Fibroblast of lung (primary cell): ENCODE measurements at regions not wholly inside any gene's neighbourhood (a gene's known extent, or its start where the extent isn't known, plus 50 kb on each side); places are given as distances from the start of the nearest gene placed in this dataset.

ENCODE experiments used
- CTCF ChIP-seq, 2 donors: IDR thresholded peaks in 1 of 2; conservative IDR thresholded peaks in 1 of 2; 1 replicate in 1 of 2; 2 replicates in 1 of 2; pipeline ENCODE4 v1.5.1; 2011 to 2012; ENCODE audit warnings: low read length in 2 of 2, control low read depth in 1 of 2, inconsistent platforms in 1 of 2, low read depth in 1 of 2, mild to moderate bottlenecking in 1 of 2
- EZH2 ChIP-seq: IDR thresholded peaks from 2 replicates; pipeline ENCODE4 v1.5.1; 2012; ENCODE audit warnings: low read length, control low read depth, mild to moderate bottlenecking; ENCODE audit errors: missing control alignments

DNA sequence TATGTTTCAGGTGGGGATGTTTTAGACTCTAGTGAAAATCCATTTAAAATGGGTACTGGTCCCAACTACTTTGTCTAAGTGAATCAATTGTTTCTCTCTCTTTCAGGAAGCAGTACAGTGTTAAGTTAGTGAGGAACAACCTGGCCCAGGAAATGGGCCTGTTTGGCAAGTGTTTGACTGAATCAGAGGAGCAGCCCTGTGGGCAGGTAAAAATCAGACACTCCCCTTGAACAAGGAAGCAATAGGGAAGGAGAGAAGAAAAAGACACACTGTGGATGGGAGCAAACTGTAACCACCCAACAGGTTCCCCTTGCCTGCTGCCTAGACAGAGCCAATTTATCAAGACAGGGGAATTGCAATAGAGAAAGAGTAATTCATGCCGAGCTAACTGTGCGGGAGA, 245.7 kb downstream of the C11orf87 start:
- no peak for TF ChIP-seq CTCF (conservative IDR thresholded peaks at IDR 0.05 in 1 of 2, IDR thresholded peaks at IDR 0.05 in 1 of 2; ENCODE audit: low read depth in 1 of 2, low read length in 2 of 2)
- TF ChIP-seq EZH2: no peak
